ENCODE measurements at regions not wholly inside any gene's neighbourhood (a gene's known extent, or its start where the extent isn't known, plus 50 kb on each side); places are given as distances from the start of the nearest gene placed in this dataset.

DNA sequence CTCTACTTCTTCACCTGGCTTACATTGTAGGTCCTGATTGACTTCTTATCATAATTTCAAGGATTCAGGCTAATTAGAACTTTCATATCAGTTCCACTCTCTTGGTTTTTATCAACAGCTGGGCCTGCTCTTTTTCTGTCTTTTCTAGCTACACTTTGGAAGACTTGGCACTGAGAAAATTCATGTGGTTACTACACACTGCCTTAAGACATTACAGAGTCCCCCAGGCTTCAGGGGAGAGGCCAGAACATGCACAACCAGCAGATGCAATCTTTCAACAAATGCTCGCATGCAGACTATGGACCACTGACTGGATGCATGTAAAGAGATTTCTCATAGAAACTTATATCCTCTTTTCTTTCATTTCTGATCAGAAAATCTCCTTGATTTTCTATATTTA, 423.5 kb downstream of the TUSC7 start:
- TF ChIP-seq, protein P1, sequence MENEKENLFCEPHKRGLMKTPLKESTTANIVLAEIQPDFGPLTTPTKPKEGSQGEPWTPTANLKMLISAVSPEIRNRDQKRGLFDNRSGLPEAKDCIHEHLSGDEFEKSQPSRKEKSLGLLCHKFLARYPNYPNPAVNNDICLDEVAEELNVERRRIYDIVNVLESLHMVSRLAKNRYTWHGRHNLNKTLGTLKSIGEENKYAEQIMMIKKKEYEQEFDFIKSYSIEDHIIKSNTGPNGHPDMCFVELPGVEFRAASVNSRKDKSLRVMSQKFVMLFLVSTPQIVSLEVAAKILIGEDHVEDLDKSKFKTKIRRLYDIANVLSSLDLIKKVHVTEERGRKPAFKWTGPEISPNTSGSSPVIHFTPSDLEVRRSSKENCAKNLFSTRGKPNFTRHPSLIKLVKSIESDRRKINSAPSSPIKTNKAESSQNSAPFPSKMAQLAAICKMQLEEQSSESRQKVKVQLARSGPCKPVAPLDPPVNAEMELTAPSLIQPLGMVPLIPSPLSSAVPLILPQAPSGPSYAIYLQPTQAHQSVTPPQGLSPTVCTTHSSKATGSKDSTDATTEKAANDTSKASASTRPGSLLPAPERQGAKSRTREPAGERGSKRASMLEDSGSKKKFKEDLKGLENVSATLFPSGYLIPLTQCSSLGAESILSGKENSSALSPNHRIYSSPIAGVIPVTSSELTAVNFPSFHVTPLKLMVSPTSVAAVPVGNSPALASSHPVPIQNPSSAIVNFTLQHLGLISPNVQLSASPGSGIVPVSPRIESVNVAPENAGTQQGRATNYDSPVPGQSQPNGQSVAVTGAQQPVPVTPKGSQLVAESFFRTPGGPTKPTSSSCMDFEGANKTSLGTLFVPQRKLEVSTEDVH (IDR thresholded peaks at IDR 0.05; ENCODE audit: low read depth, partially characterized antibody) = no peak
- TF ChIP-seq POLR2AphosphoS5 (IDR thresholded peaks at IDR 0.05; ENCODE audit: control insufficient read depth, insufficient read depth, low read depth, low read length) (no peak), TCF7L2 (IDR thresholded peaks at IDR 0.05; ENCODE audit: low read depth, low read length) (no peak), NRF1 (conservative IDR thresholded peaks at IDR 0.05 in 1 of 2, IDR thresholded peaks at IDR 0.05 in 1 of 2) (no peak)
- TF ChIP-seq, protein P2, sequence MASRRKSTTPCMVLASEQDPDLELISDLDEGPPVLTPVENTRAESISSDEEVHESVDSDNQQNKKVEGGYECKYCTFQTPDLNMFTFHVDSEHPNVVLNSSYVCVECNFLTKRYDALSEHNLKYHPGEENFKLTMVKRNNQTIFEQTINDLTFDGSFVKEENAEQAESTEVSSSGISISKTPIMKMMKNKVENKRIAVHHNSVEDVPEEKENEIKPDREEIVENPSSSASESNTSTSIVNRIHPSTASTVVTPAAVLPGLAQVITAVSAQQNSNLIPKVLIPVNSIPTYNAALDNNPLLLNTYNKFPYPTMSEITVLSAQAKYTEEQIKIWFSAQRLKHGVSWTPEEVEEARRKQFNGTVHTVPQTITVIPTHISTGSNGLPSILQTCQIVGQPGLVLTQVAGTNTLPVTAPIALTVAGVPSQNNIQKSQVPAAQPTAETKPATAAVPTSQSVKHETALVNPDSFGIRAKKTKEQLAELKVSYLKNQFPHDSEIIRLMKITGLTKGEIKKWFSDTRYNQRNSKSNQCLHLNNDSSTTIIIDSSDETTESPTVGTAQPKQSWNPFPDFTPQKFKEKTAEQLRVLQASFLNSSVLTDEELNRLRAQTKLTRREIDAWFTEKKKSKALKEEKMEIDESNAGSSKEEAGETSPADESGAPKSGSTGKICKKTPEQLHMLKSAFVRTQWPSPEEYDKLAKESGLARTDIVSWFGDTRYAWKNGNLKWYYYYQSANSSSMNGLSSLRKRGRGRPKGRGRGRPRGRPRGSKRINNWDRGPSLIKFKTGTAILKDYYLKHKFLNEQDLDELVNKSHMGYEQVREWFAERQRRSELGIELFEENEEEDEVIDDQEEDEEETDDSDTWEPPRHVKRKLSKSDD (conservative IDR thresholded peaks at IDR 0.05; ENCODE audit: low read length) = no peak
- TF ChIP-seq, protein P3, sequence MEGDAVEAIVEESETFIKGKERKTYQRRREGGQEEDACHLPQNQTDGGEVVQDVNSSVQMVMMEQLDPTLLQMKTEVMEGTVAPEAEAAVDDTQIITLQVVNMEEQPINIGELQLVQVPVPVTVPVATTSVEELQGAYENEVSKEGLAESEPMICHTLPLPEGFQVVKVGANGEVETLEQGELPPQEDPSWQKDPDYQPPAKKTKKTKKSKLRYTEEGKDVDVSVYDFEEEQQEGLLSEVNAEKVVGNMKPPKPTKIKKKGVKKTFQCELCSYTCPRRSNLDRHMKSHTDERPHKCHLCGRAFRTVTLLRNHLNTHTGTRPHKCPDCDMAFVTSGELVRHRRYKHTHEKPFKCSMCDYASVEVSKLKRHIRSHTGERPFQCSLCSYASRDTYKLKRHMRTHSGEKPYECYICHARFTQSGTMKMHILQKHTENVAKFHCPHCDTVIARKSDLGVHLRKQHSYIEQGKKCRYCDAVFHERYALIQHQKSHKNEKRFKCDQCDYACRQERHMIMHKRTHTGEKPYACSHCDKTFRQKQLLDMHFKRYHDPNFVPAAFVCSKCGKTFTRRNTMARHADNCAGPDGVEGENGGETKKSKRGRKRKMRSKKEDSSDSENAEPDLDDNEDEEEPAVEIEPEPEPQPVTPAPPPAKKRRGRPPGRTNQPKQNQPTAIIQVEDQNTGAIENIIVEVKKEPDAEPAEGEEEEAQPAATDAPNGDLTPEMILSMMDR (IDR thresholded peaks at IDR 0.05 in 2 of 3, conservative IDR thresholded peaks at IDR 0.05 in 1 of 3; ENCODE audit: insufficient read depth in 2 of 3, low read depth in 1 of 3, low read length in 3 of 3) = no peak
- TF ChIP-seq, protein P4, sequence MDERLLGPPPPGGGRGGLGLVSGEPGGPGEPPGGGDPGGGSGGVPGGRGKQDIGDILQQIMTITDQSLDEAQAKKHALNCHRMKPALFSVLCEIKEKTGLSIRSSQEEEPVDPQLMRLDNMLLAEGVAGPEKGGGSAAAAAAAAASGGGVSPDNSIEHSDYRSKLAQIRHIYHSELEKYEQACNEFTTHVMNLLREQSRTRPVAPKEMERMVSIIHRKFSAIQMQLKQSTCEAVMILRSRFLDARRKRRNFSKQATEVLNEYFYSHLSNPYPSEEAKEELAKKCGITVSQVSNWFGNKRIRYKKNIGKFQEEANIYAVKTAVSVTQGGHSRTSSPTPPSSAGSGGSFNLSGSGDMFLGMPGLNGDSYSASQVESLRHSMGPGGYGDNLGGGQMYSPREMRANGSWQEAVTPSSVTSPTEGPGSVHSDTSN (CRISPR knock-in tag; IDR thresholded peaks at IDR 0.05; ENCODE audit: low read depth) = no peak
- TF ChIP-seq, protein P4 (tag; conservative IDR thresholded peaks at IDR 0.05; ENCODE audit: low read depth) = no peak

Data from K562 (cell line).